GM12878 (cell line): ENCODE measurements at regions not wholly inside any gene's neighbourhood (a gene's known extent, or its start where the extent isn't known, plus 50 kb on each side); places are given as distances from the start of the nearest gene placed in this dataset.

Experiments
- ATAC-seq: fragments of 200-7000 bp; cut with Tn5 transposase; 3 replicates; pipeline ENCODE4 v1.9.1; 2020; ENCODE audit warnings: mild to moderate bottlenecking, moderate library complexity
- BruUV-seq: library from RNA; stranded (reverse); fragments of 400-500 nt; replicated peaks from 2 replicates; lab custom pipeline; 2021; lab: Mats Ljungman, UMichigan
- CTCF ChIA-PET: fragments of 300-600 bp; sonication (Branson Sonifier 250); formaldehyde crosslinking; extraction: SDS; loops from one replicate; lab custom pipeline; 2021; ENCODE audit warnings: inconsistent platforms; lab: Yijun Ruan, JAX
- POLR2A ChIA-PET: fragments of 350-600 bp; formaldehyde crosslinking; extraction: SDS; loops from one replicate; lab custom pipeline; 2021; ENCODE audit warnings: inconsistent platforms; lab: Charles Lee
- RAD21 ChIA-PET: fragments of 300-600 bp; sonication (Branson Sonifier 250); formaldehyde crosslinking; loops from one replicate; lab custom pipeline; 2023; ENCODE audit warnings: antibody characterized with exemption; ENCODE audit not compliant: unreplicated experiment; lab: Charles Lee
- SMC1A ChIA-PET: fragments of 300-600 bp; sonication (Branson Sonifier 250); formaldehyde crosslinking; loops from one replicate; lab custom pipeline; 2023; ENCODE audit not compliant: unreplicated experiment, uncharacterized antibody; lab: Charles Lee
- DNase-seq: peaks from one replicate; pipeline ENCODE4 v3.0.0-alpha.2; 2011; ENCODE audit warnings: low read depth, low spot score
- FAIRE-seq: peaks from 3 replicates; lab custom pipeline; 2011; peaks lifted over from hg19 to GRCh38; lab: Jason Lieb, UNC
- H2AFZ ChIP-seq: 2 replicates; pipeline ENCODE4 v1.6.0; 2011; ENCODE audit warnings: low read depth, low read length, control low read depth; ENCODE audit not compliant: control insufficient read depth
- H3K27ac ChIP-seq: 2 replicates; pipeline ENCODE4 v1.5.1; 2011; ENCODE audit warnings: control low read depth; ENCODE audit not compliant: control insufficient read depth, insufficient read depth
- H3K27me3 ChIP-seq, 2 experiments: replicated peaks in 1 of 2; 2 replicates each; pipeline versions ENCODE4 v1.6.0 to v1.6.1; 2011; ENCODE audit warnings: low read length in 1 of 2; ENCODE audit not compliant: control insufficient read depth in 2 of 2, insufficient read depth in 2 of 2
- H3K36me3 ChIP-seq, 2 experiments: 2 replicates each; pipeline ENCODE4 v1.5.1; 2011; ENCODE audit warnings: low read length in 1 of 2; ENCODE audit not compliant: control insufficient read depth in 2 of 2, insufficient read depth in 2 of 2
- H3K4me1 ChIP-seq: 2 replicates; pipeline ENCODE4 v1.6.1; 2011; ENCODE audit warnings: mild to moderate bottlenecking, low read length, moderate library complexity, mixed read lengths; ENCODE audit not compliant: control insufficient read depth, insufficient read depth
- H3K4me2 ChIP-seq: 2 replicates; pipeline ENCODE4 v1.6.0; 2011; ENCODE audit warnings: control low read depth; ENCODE audit not compliant: control insufficient read depth, insufficient read depth
- H3K4me3 ChIP-seq: fragments of 200-600 bp; sonication (generic); 2 replicates; pipeline ENCODE4 v1.5.1; 2016
- H3K79me2 ChIP-seq: 2 replicates; pipeline ENCODE4 v1.6.0; 2011; ENCODE audit warnings: low read length; ENCODE audit not compliant: control insufficient read depth, insufficient read depth
- H3K9ac ChIP-seq: 2 replicates; pipeline ENCODE4 v1.8.0; 2011; ENCODE audit warnings: low read length, control low read depth, mixed read lengths; ENCODE audit not compliant: control insufficient read depth, insufficient read depth
- H3K9me3 ChIP-seq: replicated peaks from 3 replicates; pipeline ENCODE4 v1.5.1; 2011; ENCODE audit warnings: mild to moderate bottlenecking, low read length; ENCODE audit not compliant: control insufficient read depth, insufficient read depth
- H4K20me1 ChIP-seq: 2 replicates; pipeline ENCODE4 v1.6.0; 2011; ENCODE audit not compliant: control insufficient read depth, insufficient read depth
- HSF1 ChIP-seq: fragments of 150-350 bp; IDR thresholded peaks from 2 replicates; pipeline ENCODE4 v1.6.1; 2014; ENCODE audit warnings: mild to moderate bottlenecking, low read depth, low read length
- IKZF1 ChIP-seq: fragments of 450-650 bp; conservative IDR thresholded peaks from 2 replicates; pipeline ENCODE4 v1.6.1; 2017; ENCODE audit warnings: antibody characterized with exemption, mild to moderate bottlenecking
- IRF5 ChIP-seq: fragments of 450-650 bp; IDR thresholded peaks from 2 replicates; pipeline ENCODE4 v1.6.1; 2017; ENCODE audit warnings: borderline replicate concordance
- PAX8 ChIP-seq: fragments of 450-650 bp; IDR thresholded peaks from 2 replicates; pipeline ENCODE4 v1.6.1; 2017; ENCODE audit warnings: mild to moderate bottlenecking, moderate library complexity
- POLR2AphosphoS2 ChIP-seq: IDR thresholded peaks from 2 replicates; pipeline ENCODE4 v1.6.1; 2011; ENCODE audit warnings: low read depth, mild to moderate bottlenecking, low read length, improper control_type of control experiment, moderate library complexity
- SMC3 ChIP-seq: IDR thresholded peaks from 2 replicates; pipeline ENCODE4 v1.6.1; 2011; ENCODE audit warnings: low read length, improper control_type of control experiment, borderline replicate concordance
- TBL1XR1 ChIP-seq: IDR thresholded peaks from 2 replicates; pipeline ENCODE4 v1.6.1; 2012; ENCODE audit warnings: low read depth, low read length, improper control_type of control experiment
- USF1 ChIP-seq: IDR thresholded peaks from 2 replicates; pipeline ENCODE4 v1.6.1; 2011; ENCODE audit warnings: borderline replicate concordance, low read depth, mild to moderate bottlenecking, moderate library complexity, mixed read lengths, low read length; ENCODE audit not compliant: insufficient read depth; ENCODE audit errors: extremely low read length
- ZBTB11 ChIP-seq: fragments of 450-650 bp; formaldehyde crosslinking; IDR thresholded peaks from 2 replicates; pipeline ENCODE4 v1.5.0; 2022; ENCODE audit warnings: mild to moderate bottlenecking, missing genetic modification characterization
- ZNF217 ChIP-seq: fragments of 450-650 bp; IDR thresholded peaks from 2 replicates; pipeline ENCODE4 v1.6.1; 2017; ENCODE audit warnings: antibody characterized with exemption, mild to moderate bottlenecking
- WGBS: methylation state at CpG from one replicate; pipeline ENCODE4 v1.1.6; 2016; ENCODE audit warnings: low lambda C conversion rate; ENCODE audit not compliant: insufficient replicate concordance, insufficient coverage; ENCODE audit errors: missing lambda C conversion rate; 5-methylcytosine and 5-hydroxymethylcytosine counted together
- in situ Hi-C: fragments of 300-500 bp; cut with MboI; formaldehyde crosslinking; loops from 9 replicates; pipeline ENCODE4 v1.14.3; 2018; ENCODE audit warnings: mixed read lengths
- intact Hi-C: fragments of 100-400 bp; cut with micrococcal nuclease; formaldehyde crosslinking; loops from one replicate; pipeline ENCODE4 v1.14.2; 2022; ENCODE audit not compliant: unreplicated experiment

GRCh38 chr15:81863162-81863561, 182.7 kb downstream of the MEX3B start:
- H3K4me1 ChIP-seq: peaks cover 12% of the 10 kb centered on the region
- H3K27me3 ChIP-seq: no peaks in the 10 kb centered on the region
- H3K4me2 ChIP-seq: no peak overlapping the region
- in situ Hi-C loops (no loop called here), intact Hi-C loops (no loop called here)
- no peak for ATAC-seq
- FAIRE-seq: no peak
- no peak overlapping the region for H3K9ac ChIP-seq
- no TSS peak for BruUV-seq
- no peak for DNase-seq
- TF ChIP-seq ZNF217 (no peak), PAX8 (no peak), HSF1 (no peak), IKZF1 (no peak), ZBTB11 (CRISPR knock-in tag) (no peak), IRF5 (no peak), POLR2AphosphoS2 (no peak), USF1 (no peak), TBL1XR1 (no peak), SMC3 (no peak)
- H3K27ac ChIP-seq: no peak overlapping the region
- WGBS: 4% methylated on average over 2 of the region's 2 CpGs
- no peak overlapping the region for H2AFZ ChIP-seq
- H3K79me2 ChIP-seq: no peaks in the 10 kb centered on the region
- H4K20me1 ChIP-seq: no peaks in the 10 kb centered on the region
- POLR2A ChIA-PET: no interaction called here
- no peaks in the 10 kb centered on the region; the same call in 2 of the 3 replicates for H3K9me3 ChIP-seq
- RAD21 ChIA-PET: no interaction called here
- CTCF ChIA-PET: interaction anchor here (0.6 kb wide), 2 partner anchors 57 to 340 kb away, joined by 3 to 4 read pairs; no protein-coding TSS in a partner anchor
- H3K36me3 ChIP-seq: no peaks in the 10 kb centered on the region
- H3K4me3 ChIP-seq: no peak overlapping the region
- SMC1A ChIA-PET: no interaction called here
